Transverse colon (tissue), 4 donors: ENCODE measurements at regions not wholly inside any gene's neighbourhood (a gene's known extent, or its start where the extent isn't known, plus 50 kb on each side); places are given as distances from the start of the nearest gene placed in this dataset.

Experiments used
- DNase-seq: peaks from one replicate; pipeline ENCODE4 v3.0.0-alpha.2; 2019
- H3K27ac ChIP-seq, 4 donors: fragments of 200-600 bp; sonication (generic); 2 replicates each; pipeline ENCODE4 v1.5.1; 2016 to 2018; ENCODE audit warnings: inconsistent platforms in 4 of 4
- H3K27me3 ChIP-seq: fragments of 200-600 bp; sonication (generic); 2 replicates; pipeline ENCODE4 v1.5.1; 2017; ENCODE audit warnings: inconsistent platforms
- H3K36me3 ChIP-seq, 4 donors: fragments of 200-600 bp; sonication (generic); 2 replicates each; pipeline ENCODE4 v1.5.1; 2017 to 2019; ENCODE audit warnings: inconsistent platforms in 4 of 4
- H3K4me1 ChIP-seq, 4 donors: fragments of 200-600 bp; sonication (generic); 2 replicates each; pipeline ENCODE4 v1.5.1; 2017 to 2020; ENCODE audit warnings: inconsistent platforms in 4 of 4
- H3K4me3 ChIP-seq, 4 donors: fragments of 200-600 bp; sonication (generic); 1 replicate in 1 of 4; 2 replicates in 3 of 4; pipeline versions ENCODE4 v1.5.1 to v1.6.1; 2017 to 2019; ENCODE audit warnings: inconsistent platforms in 4 of 4
- H3K9me3 ChIP-seq, 2 donors: fragments of 200-600 bp; sonication (generic); 2 replicates each; pipeline ENCODE4 v1.5.1; 2017 to 2019; ENCODE audit warnings: inconsistent platforms in 2 of 2
- EP300 ChIP-seq: sonication (generic); formaldehyde crosslinking; IDR thresholded peaks from one replicate; pipeline ENCODE4 v1.6.1; 2017; ENCODE audit warnings: antibody characterized with exemption, low read depth
- POLR2A ChIP-seq: fragments of 450-650 bp; IDR thresholded peaks from one replicate; pipeline ENCODE4 v1.6.1; 2016; ENCODE audit warnings: antibody characterized with exemption, mild to moderate bottlenecking, moderate library complexity
- POLR2AphosphoS5 ChIP-seq, 3 donors: sonication (generic); formaldehyde crosslinking; IDR thresholded peaks; one replicate each; pipeline ENCODE4 v1.6.1; 2016; ENCODE audit warnings: antibody characterized with exemption in 3 of 3
- WGBS, 2 donors: methylation state at CpG; one replicate each; pipeline ENCODE4 v1.1.5; 2018; ENCODE audit warnings: low coverage in 1 of 2; 5-methylcytosine and 5-hydroxymethylcytosine counted together
- in situ Hi-C, 4 donors: fragments of 200-750 bp; cut with MboI; loops; one replicate each; pipeline versions ENCODE4 v1.15.0 to v1.15.1; 2017; ENCODE audit warnings: low sequenced_read_pairs in 3 of 4, low pct_ligation_motif_present in 1 of 4, low pct_unique_long_range_greater_than_20kb in 1 of 4
- intact Hi-C: fragments of 100-400 bp; cut with DNase I; formaldehyde crosslinking; loops from one replicate; pipeline ENCODE4 v1.15.1; 2023; ENCODE audit warnings: low total_unique reads
- TF ChIP-seq, protein P1 (sequence below), 5 experiments: fragments of 200-600 bp in 3 of 5; fragments of 450-650 bp in 2 of 5; sonication (generic) in 3 of 5; IDR thresholded peaks; 1 replicate in 2 of 5; 2 replicates in 3 of 5; pipeline ENCODE4 v1.5.1; 2016 to 2017; ENCODE audit warnings: antibody characterized with exemption in 5 of 5, inconsistent platforms in 3 of 5, mild to moderate bottlenecking in 2 of 5, moderate library complexity in 1 of 5

- no peak for DNase-seq
- Histone ChIP-seq H3K36me3 (no peaks in the 10 kb centered on the region), H3K27me3 (no peaks in the 10 kb centered on the region), H3K9me3 (no peaks in the 10 kb centered on the region), H3K4me1 (no peaks in the 10 kb centered on the region), H3K4me3 (no peak overlapping the region), H3K27ac (no peak overlapping the region)
- in situ Hi-C loops = no loop called here
- TF ChIP-seq POLR2A (no peak), POLR2AphosphoS5 (IDR thresholded peaks at IDR 0.05) (no peak), EP300 (no peak)
- TF ChIP-seq, protein P1, sequence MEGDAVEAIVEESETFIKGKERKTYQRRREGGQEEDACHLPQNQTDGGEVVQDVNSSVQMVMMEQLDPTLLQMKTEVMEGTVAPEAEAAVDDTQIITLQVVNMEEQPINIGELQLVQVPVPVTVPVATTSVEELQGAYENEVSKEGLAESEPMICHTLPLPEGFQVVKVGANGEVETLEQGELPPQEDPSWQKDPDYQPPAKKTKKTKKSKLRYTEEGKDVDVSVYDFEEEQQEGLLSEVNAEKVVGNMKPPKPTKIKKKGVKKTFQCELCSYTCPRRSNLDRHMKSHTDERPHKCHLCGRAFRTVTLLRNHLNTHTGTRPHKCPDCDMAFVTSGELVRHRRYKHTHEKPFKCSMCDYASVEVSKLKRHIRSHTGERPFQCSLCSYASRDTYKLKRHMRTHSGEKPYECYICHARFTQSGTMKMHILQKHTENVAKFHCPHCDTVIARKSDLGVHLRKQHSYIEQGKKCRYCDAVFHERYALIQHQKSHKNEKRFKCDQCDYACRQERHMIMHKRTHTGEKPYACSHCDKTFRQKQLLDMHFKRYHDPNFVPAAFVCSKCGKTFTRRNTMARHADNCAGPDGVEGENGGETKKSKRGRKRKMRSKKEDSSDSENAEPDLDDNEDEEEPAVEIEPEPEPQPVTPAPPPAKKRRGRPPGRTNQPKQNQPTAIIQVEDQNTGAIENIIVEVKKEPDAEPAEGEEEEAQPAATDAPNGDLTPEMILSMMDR (IDR thresholded peaks at IDR 0.05) = no peak
- intact Hi-C loops = no loop called here
- WGBS, 2 donors = 57 to 71% methylated on average over 1 to 2 of the region's 2 CpGs
These were observed 226.7 kb upstream of the HNRNPA3 start for GRCh38 chr2:176985871-176986270.

DNA sequence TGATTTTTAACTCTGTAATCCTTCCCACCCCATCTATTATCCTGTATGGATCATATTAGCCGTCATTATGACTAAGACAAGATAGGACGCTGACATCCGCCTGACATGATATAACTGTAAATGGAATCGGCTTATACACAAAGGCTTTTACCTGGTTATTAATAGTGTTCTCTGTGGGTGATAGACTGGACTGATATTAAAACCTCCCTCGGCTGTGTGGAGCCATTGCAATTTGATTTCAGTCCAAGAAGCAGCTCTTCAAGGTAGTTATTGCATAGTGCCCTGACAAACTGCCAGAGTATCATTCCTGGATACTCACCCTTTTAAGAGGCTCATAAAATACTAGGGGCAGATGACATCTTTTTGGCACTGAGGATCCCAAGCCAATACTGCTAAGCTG, 226.1 kb upstream of the HNRNPA3 start:
- H3K4me1 ChIP-seq = no peaks in the 10 kb centered on the region
- DNase-seq = no peak
- 74% methylated on average over 4 to 5 of the region's 5 CpGs for WGBS, 2 donors
- H3K9me3 ChIP-seq = no peaks in the 10 kb centered on the region
- no peaks in the 10 kb centered on the region for H3K27me3 ChIP-seq
- no peak overlapping the region for H3K4me3 ChIP-seq
- H3K36me3 ChIP-seq = no peaks in the 10 kb centered on the region
- in situ Hi-C loops (no loop called here), intact Hi-C loops (no loop called here)
- TF ChIP-seq, protein P1 (IDR thresholded peaks at IDR 0.05) = no peak
- no peak for TF ChIP-seq POLR2A
- no peak for TF ChIP-seq POLR2AphosphoS5 (IDR thresholded peaks at IDR 0.05)
- no peak for TF ChIP-seq EP300
- H3K27ac ChIP-seq = no peak overlapping the region

DNA sequence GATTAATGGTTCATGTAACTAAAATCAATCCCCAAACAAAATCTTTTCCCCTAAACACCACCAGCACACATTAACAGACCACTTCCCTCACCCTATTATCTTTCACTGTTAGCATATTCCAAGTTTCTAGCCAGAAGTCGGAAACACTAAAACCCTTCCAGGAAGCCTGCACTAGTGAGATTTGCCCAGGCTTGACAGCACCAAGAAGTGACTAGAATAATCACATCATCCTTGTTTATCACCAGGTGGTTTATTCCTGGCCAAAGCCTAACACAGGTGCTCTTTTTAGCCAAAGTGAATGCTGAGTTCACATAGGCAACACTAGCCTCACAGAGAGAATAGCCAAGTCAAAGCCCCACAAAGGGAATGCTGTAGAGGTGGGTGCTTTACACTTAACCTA, 221.2 kb upstream of the HNRNPA3 start:
- Histone ChIP-seq H3K27ac (no peak overlapping the region), H3K9me3 (no peaks in the 10 kb centered on the region), H3K36me3 (no peaks in the 10 kb centered on the region), H3K27me3 (no peaks in the 10 kb centered on the region), H3K4me3 (no peak overlapping the region), H3K4me1 (no peaks in the 10 kb centered on the region)
- WGBS, 2 donors = 80 to 100% methylated on average over 1 of the region's 1 CpG
- DNase-seq = no peak
- TF ChIP-seq POLR2A = no peak
- TF ChIP-seq POLR2AphosphoS5 (IDR thresholded peaks at IDR 0.05) = no peak
- TF ChIP-seq EP300 = no peak
- TF ChIP-seq, protein P1 (IDR thresholded peaks at IDR 0.05) = no peak
- in situ Hi-C loops = no loop called here
- intact Hi-C loops = no loop called here

- intact Hi-C loops = no loop called here
- Histone ChIP-seq H3K9me3 (no peaks in the 10 kb centered on the region), H3K27ac (peak overlapping the region in 1 of 4 donors; percentile 2), H3K36me3 (no peaks in the 10 kb centered on the region), H3K27me3 (no peaks in the 10 kb centered on the region), H3K4me1 (peaks cover 0 to 6% (median 2%) of the 10 kb centered on the region in 4 donors), H3K4me3 (no peak overlapping the region)
- in situ Hi-C loops = no loop called here
- DNase-seq = peak; percentile 33
- TF ChIP-seq EP300 = no peak
- TF ChIP-seq, protein P1 (IDR thresholded peaks at IDR 0.05) = no peak
- peak; percentile 27 to 64 (median 62) for TF ChIP-seq POLR2AphosphoS5 (IDR thresholded peaks at IDR 0.05)
- WGBS, 2 donors = 36 to 49% methylated on average over 5 of the region's 5 CpGs
These were observed 215.4 kb upstream of the HNRNPA3 start for GRCh38 chr2:176997074-176997791.
